SK-N-MC (cell line): ENCODE measurements at regions not wholly inside any gene's neighbourhood (a gene's known extent, or its start where the extent isn't known, plus 50 kb on each side); places are given as distances from the start of the nearest gene placed in this dataset.

Experiments
- EZH2 ChIP-seq: fragments of 200-600 bp; sonication (generic); IDR thresholded peaks from one replicate; pipeline ENCODE4 v1.6.1; 2017; ENCODE audit warnings: antibody characterized with exemption
- POLR2AphosphoS5 ChIP-seq: IDR thresholded peaks from 2 replicates; pipeline ENCODE4 v1.6.1; 2012; ENCODE audit warnings: mild to moderate bottlenecking, low read depth, low read length, borderline replicate concordance

DNA sequence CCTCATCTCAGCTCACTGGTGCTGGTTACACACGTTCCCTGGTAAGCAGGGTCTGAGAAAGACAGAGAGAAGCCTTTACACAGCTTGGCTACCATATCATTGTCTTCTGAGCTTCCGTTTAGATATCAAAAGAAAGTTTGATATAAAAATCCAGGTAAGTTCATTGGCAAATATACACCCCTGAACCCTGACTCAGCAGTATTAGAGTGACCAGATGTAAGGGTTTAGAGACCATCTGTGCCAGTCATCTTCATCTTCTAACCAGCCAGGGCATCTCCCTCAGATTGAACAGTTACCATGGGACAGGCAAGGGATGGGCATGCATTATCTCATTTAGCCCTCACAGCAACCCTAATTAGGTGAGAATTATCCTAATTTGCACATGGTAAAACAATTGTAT lies 232.1 kb downstream of the MED10 start:
- TF ChIP-seq EZH2 (no peak), POLR2AphosphoS5 (no peak)
